ENCODE measurements at regions not wholly inside any gene's neighbourhood (a gene's known extent, or its start where the extent isn't known, plus 50 kb on each side); places are given as distances from the start of the nearest gene placed in this dataset.

- TF ChIP-seq CTCF (IDR thresholded peaks at IDR 0.05) = no peak
- TF ChIP-seq POLR2A (IDR thresholded peaks at IDR 0.05) = no peak
Observed at GRCh38 chr18:40974448-40974847, 980.6 kb upstream of the PIK3C3 start.
